Activated T-helper 2 cell treated with anti-CD3 and anti-CD28 coated beads, Interferon-gamma antibody, Interleukin-2, Interleukin-4, amounts not matched to agents 10 μg/mL and 5 μg/mL and 100 μg/mL, durations not matched to agents 14 hours and 24 hours and 36 hours (primary cell): ENCODE measurements at regions not wholly inside any gene's neighbourhood (a gene's known extent, or its start where the extent isn't known, plus 50 kb on each side); places are given as distances from the start of the nearest gene placed in this dataset.

Experiments used
- DNase-seq: peaks from one replicate; pipeline ENCODE4 v3.0.0; 2021; ENCODE audit warnings: low spot score
- H3K27ac Mint-ChIP-seq: one replicate; pipeline ENCODE4 v1.8.0; 2021; ENCODE audit warnings: mixed read lengths
- H3K27me3 Mint-ChIP-seq: one replicate; pipeline ENCODE4 v1.8.0; 2021; ENCODE audit warnings: low read depth, mixed read lengths
- H3K36me3 Mint-ChIP-seq: one replicate; pipeline ENCODE4 v1.8.0; 2021; ENCODE audit warnings: low read depth, mixed read lengths
- H3K4me1 Mint-ChIP-seq: one replicate; pipeline ENCODE4 v1.8.0; 2021; ENCODE audit warnings: low read depth, mixed read lengths
- H3K4me3 Mint-ChIP-seq: one replicate; pipeline ENCODE4 v1.8.0; 2021; ENCODE audit warnings: low read depth, mild to moderate bottlenecking, moderate library complexity, mixed read lengths
- H3K9me3 Mint-ChIP-seq: one replicate; pipeline ENCODE4 v1.8.0; 2021; ENCODE audit warnings: mixed read lengths
- intact Hi-C: fragments of 100-400 bp; cut with micrococcal nuclease; formaldehyde crosslinking; loops from one replicate; pipeline ENCODE4 v1.15.1; 2023

GRCh38 chr7:32323712-32324111 is 166.5 kb downstream of the LSM5 start:
- no peak overlapping the region for H3K27ac Mint-ChIP-seq
- no peaks in the 10 kb centered on the region for H3K9me3 Mint-ChIP-seq
- peaks cover 4% of the 10 kb centered on the region for H3K27me3 Mint-ChIP-seq
- H3K4me3 Mint-ChIP-seq: no peak overlapping the region
- intact Hi-C loops: no loop called here
- DNase-seq: no peak
- no peaks in the 10 kb centered on the region for H3K4me1 Mint-ChIP-seq
- no peaks in the 10 kb centered on the region for H3K36me3 Mint-ChIP-seq

DNA sequence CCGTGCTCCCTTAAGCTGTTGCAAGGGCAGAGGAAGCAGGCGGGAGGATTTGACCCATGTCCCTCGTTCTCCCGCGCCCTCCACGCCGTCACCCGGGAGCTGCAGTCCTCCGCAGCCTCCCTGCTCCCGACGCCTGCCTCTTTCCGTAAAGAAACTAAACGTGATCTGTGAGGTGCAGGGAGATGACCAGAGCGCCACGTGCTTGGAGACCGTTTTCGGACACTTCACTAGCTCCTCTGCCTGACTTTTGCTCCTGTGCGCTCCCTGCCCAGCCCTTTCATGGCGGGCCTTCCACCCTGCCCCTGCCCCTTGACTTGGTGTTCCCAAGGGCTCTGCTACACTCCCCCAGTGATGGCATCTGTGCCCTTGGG is 171.2 kb downstream of the LSM5 start:
- H3K9me3 Mint-ChIP-seq: no peaks in the 10 kb centered on the region
- no peak overlapping the region for H3K27ac Mint-ChIP-seq
- no peak overlapping the region for H3K4me3 Mint-ChIP-seq
- H3K27me3 Mint-ChIP-seq: peaks cover 4% of the 10 kb centered on the region
- H3K4me1 Mint-ChIP-seq: no peaks in the 10 kb centered on the region
- intact Hi-C loops: no loop called here
- no peak for DNase-seq
- H3K36me3 Mint-ChIP-seq: no peaks in the 10 kb centered on the region

DNA sequence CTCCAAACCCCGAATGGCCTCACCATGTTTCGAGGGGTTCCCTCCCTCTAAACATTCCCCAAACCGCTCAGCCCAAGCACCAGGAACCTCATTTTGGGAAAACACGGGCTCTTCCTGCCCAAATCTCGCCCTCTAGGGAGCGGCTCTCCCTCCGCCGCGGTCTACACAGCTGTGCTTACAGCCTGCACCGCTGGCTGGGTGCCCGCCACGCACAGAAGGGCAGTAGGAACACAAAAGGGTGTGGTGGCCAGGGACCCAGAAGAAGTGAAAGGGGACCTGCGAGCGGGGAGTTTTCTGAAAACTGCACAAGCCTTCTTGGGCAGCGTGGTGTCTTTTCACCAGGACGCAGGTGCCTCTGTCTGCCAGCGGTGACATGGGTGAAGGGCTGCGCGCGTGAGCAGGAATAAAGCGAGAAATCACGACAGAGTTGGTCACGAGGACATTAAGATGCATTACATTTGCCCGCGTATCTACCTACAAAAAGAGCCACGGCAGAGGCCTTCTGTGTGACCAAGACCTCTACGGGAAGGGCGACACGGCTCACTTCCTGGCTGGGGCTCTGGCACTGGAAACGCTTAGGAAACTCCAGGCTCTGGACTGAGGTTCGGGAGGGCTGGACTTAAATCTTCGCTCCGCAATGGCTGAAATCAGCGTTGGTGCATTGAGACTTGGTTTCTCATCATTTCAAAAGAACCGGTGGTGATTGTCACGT is 171.7 kb downstream of the LSM5 start:
- H3K27ac Mint-ChIP-seq: no peak overlapping the region
- no peaks in the 10 kb centered on the region for H3K9me3 Mint-ChIP-seq
- H3K27me3 Mint-ChIP-seq: peaks cover 4% of the 10 kb centered on the region
- DNase-seq: no peak
- H3K36me3 Mint-ChIP-seq: no peaks in the 10 kb centered on the region
- H3K4me3 Mint-ChIP-seq: no peak overlapping the region
- intact Hi-C loops: no loop called here
- no peaks in the 10 kb centered on the region for H3K4me1 Mint-ChIP-seq

DNA sequence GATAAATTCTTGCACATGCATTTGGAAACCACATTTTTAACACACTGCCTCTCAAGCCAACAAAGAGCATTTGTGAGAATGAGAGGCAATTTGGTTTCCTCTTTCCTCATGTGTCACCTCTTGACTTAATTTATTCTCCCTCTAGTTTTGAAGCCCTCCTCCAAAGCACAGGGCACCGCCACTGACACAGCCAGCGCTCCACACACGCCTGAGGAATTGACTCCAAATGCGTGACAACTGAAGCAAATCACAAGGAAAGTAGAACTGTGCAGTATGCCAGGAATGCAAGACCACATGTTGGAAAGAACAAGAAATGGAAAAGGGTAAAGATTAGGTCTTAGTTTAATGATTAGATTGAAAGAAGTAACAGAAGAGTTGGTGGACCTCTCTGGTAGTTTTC is 173.3 kb downstream of the LSM5 start:
- Mint-ChIP-seq H3K27ac (no peak overlapping the region), H3K9me3 (no peaks in the 10 kb centered on the region), H3K27me3 (peaks cover 4% of the 10 kb centered on the region), H3K4me1 (no peaks in the 10 kb centered on the region), H3K36me3 (no peaks in the 10 kb centered on the region), H3K4me3 (no peak overlapping the region)
- DNase-seq: no peak
- intact Hi-C loops: no loop called here

DNA sequence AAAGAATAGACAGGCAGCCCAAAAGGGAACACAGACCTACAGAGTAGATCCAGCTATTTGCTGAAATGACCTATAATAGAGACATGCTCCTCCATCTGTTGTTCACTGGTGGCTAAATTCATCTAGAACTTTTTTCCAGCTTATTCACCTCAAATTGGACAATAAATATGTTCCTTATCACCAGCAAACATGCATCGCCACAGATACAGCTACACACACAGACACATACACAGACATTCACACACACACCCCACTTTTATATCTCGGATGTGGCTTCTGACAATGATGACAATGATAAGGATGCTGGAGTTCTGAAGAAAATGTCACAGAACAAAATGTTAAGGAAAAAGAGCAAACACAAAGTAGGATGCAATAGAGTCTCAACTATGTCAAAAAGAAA is 175.4 kb downstream of the LSM5 start:
- Mint-ChIP-seq H3K27me3 (peaks cover 4% of the 10 kb centered on the region), H3K27ac (no peak overlapping the region), H3K4me1 (no peaks in the 10 kb centered on the region), H3K36me3 (no peaks in the 10 kb centered on the region), H3K9me3 (no peaks in the 10 kb centered on the region), H3K4me3 (no peak overlapping the region)
- no peak for DNase-seq
- intact Hi-C loops: no loop called here

DNA sequence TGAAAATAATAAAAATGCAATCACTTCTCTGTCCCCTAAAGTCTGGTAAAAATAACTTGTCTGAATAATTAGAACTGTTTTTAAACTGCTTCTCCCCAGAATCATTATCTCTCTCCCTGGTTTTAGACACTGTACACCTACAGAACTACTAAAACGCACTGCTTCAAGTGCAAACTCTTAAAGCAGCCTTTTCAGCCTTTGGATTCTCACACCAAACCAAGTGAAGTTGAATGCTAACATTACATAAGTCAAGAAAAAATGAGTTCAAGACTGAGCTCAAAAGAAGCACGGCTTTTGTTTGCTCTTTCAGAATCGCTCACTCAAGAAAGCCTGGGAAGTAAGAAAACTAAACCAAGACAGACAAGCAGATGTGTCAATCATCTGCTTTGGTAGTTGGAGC is 188.8 kb downstream of the LSM5 start:
- peaks cover 3% of the 10 kb centered on the region for H3K4me1 Mint-ChIP-seq
- no peak for DNase-seq
- H3K27ac Mint-ChIP-seq: no peak overlapping the region
- no peaks in the 10 kb centered on the region for H3K9me3 Mint-ChIP-seq
- no peaks in the 10 kb centered on the region for H3K36me3 Mint-ChIP-seq
- H3K27me3 Mint-ChIP-seq: peaks cover 38% of the 10 kb centered on the region
- H3K4me3 Mint-ChIP-seq: no peak overlapping the region
- intact Hi-C loops: no loop called here

DNA sequence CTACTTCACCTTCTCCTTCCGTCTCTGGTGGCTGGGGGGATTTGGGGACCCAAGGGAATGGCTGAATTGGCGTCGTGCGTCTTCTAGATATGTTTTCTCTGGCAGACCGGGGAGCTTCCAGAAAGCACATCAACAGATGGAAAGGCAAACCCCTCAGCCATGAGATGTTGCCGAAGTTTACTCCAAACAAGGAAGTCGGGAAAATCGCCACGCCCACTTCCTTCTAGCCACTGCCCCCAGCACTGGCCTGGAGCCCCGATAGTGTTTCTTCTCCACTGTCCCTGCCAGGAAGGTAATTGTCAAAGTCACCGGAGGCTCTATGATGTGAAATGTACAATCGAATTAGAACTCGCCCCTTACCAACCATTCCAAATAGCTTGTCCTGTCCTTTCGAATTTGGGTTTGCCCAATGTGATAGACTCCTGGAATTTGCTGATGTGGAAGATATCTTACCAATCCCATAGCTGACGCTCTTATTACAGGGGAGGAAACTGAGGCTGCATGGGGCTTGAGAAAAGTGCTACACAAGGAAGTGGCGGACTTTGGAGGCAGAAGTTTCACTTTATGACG is 191.0 kb downstream of the LSM5 start:
- no peak for DNase-seq
- Mint-ChIP-seq H3K27ac (no peak overlapping the region), H3K4me3 (no peak overlapping the region), H3K9me3 (no peaks in the 10 kb centered on the region), H3K27me3 (peaks cover 43% of the 10 kb centered on the region), H3K36me3 (no peaks in the 10 kb centered on the region), H3K4me1 (peaks cover 3% of the 10 kb centered on the region)
- intact Hi-C loops: no loop called here

DNA sequence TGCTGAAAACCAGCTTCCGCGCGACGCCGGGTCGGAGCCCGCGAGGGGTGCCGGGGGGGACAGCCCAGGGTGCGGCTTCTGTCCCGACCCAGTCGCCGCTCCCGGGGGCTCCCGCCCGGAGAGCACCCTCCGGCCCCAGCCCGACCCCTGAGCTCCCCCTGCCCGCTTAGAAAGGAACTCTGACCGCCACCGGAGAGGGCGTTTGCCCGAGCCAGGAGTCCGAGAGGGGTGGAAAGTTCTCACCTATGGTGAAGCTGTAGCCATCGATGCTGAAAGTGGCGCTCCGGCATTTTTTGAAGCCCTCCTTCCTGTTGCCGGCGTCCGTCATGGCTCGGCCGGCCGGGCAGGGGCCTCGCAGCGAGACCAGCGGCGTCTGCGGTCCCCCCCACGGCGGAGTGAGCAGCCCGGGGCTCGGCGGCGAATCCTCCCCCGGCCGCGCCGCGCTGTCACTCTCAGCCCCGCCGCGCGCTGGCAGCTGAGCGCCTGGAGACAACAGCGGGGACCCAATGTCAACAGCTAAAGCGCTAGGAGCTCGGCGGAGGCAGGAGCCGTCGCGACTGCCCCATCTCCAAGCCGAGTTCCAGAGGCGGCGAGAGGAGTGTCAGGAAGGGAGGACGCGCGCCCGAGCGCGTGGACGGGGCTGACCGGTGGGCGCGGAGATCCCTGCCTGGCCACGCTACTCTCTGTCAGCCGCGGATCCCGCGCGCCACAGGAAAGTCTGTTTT is 191.6 kb downstream of the LSM5 start:
- Mint-ChIP-seq H3K4me1 (peaks cover 3% of the 10 kb centered on the region), H3K4me3 (no peak overlapping the region), H3K27me3 (peaks cover 43% of the 10 kb centered on the region), H3K9me3 (no peaks in the 10 kb centered on the region), H3K36me3 (no peaks in the 10 kb centered on the region), H3K27ac (no peak overlapping the region)
- intact Hi-C loops: no loop called here
- no peak for DNase-seq

DNA sequence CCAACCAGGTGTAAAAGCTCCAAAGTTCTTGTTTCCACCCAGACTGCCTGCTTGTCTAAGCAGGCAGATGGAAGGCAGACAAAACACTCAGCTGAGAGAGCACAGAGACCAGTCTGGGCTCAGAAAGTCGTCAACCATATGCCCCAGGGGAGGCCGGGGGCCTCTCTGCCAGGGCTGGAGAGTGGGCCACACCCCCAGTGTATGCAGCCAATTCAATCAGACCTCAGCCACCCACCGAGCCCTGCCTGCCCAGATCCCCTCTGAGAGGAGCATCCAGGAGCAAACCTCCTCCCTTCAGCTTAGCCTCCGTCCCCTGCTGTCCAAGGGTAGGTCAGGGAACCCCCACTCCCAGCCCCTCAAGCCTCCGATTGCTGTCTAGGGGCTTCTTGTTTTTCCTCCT is 196.3 kb downstream of the LSM5 start:
- DNase-seq: no peak
- Mint-ChIP-seq H3K4me3 (no peak overlapping the region), H3K36me3 (no peaks in the 10 kb centered on the region), H3K4me1 (peaks cover 2% of the 10 kb centered on the region), H3K27ac (no peak overlapping the region), H3K9me3 (no peaks in the 10 kb centered on the region), H3K27me3 (peaks cover 23% of the 10 kb centered on the region)
- intact Hi-C loops: no loop called here

- intact Hi-C loops: no loop called here
- DNase-seq: no peak
- no peaks in the 10 kb centered on the region for H3K36me3 Mint-ChIP-seq
- H3K4me1 Mint-ChIP-seq: no peaks in the 10 kb centered on the region
- H3K4me3 Mint-ChIP-seq: no peak overlapping the region
- H3K9me3 Mint-ChIP-seq: no peaks in the 10 kb centered on the region
- peaks cover 3% of the 10 kb centered on the region for H3K27me3 Mint-ChIP-seq
- H3K27ac Mint-ChIP-seq: no peak overlapping the region
Observed at GRCh38 chr7:32289651-32290414, 200.3 kb downstream of the LSM5 start.

- intact Hi-C loops: no loop called here
- H3K4me3 Mint-ChIP-seq: no peak overlapping the region
- H3K27ac Mint-ChIP-seq: no peak overlapping the region
- no peaks in the 10 kb centered on the region for H3K4me1 Mint-ChIP-seq
- DNase-seq: no peak
- peaks cover 1% of the 10 kb centered on the region for H3K27me3 Mint-ChIP-seq
- no peaks in the 10 kb centered on the region for H3K9me3 Mint-ChIP-seq
- no peaks in the 10 kb centered on the region for H3K36me3 Mint-ChIP-seq
Observed at GRCh38 chr7:32285698-32286097, 204.5 kb downstream of the LSM5 start.

DNA sequence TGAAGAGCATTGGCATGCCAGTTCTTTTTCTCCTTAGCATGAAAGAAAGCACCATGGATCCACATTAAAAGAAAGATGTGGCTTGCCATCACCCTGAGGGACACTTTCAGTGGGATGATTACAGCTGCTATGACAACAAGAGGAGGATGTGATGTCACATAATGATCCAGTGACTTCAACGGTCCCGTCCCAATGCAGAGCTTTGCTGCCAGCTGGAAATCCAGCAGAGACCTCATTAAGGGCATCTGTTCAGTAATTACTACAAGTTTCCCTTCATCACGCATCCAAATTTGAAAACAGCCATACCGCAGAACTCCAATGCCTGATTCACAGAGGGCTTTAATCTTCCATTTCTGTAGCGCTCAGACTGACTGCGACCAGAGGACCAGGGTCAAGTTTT is 206.6 kb downstream of the LSM5 start:
- no peaks in the 10 kb centered on the region for H3K9me3 Mint-ChIP-seq
- no peaks in the 10 kb centered on the region for H3K4me1 Mint-ChIP-seq
- peaks cover 7% of the 10 kb centered on the region for H3K27me3 Mint-ChIP-seq
- H3K27ac Mint-ChIP-seq: no peak overlapping the region
- H3K4me3 Mint-ChIP-seq: no peak overlapping the region
- no peak for DNase-seq
- no peaks in the 10 kb centered on the region for H3K36me3 Mint-ChIP-seq
- intact Hi-C loops: no loop called here

DNA sequence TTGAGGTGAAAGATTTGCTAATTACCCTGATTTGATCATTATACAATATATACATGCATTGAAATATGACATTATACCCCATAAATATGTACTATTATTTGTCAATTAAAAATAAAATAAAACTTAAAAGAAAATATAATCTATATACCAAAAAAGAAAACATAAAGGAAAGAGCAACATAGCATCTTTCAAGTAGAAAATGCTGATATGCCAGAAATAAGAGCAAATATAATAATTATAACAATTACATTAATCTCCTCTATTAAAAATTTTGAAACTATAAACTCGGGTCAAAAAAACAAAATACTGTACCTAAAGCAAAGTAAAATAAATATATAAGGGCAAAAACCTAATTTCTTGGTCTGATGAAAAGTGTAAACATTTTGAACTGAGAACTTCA is 209.3 kb upstream of the PDE1C start:
- Mint-ChIP-seq H3K4me3 (no peak overlapping the region), H3K4me1 (peaks cover 13% of the 10 kb centered on the region), H3K27ac (no peak overlapping the region), H3K27me3 (peaks cover 12% of the 10 kb centered on the region), H3K9me3 (no peaks in the 10 kb centered on the region), H3K36me3 (no peaks in the 10 kb centered on the region)
- intact Hi-C loops: no loop called here
- DNase-seq: no peak
